Gastroesophageal sphincter (tissue), 4 donors: ENCODE measurements at regions not wholly inside any gene's neighbourhood (a gene's known extent, or its start where the extent isn't known, plus 50 kb on each side); places are given as distances from the start of the nearest gene placed in this dataset.

Experiments used
- ATAC-seq: fragments of 150-250 bp; one replicate; pipeline ENCODE4 v1.9.1; 2016; ENCODE audit warnings: mild to moderate bottlenecking, moderate library complexity
- H3K27ac ChIP-seq, 4 donors: fragments of 200-600 bp; sonication (generic) in 3 of 4; 1 replicate in 3 of 4; 2 replicates in 1 of 4; pipeline ENCODE4 v1.5.1; 2016 to 2019
- H3K27me3 ChIP-seq: fragments of 200-600 bp; sonication (generic); one replicate; pipeline ENCODE4 v1.5.1; 2019
- H3K36me3 ChIP-seq, 2 donors: fragments of 200-600 bp; sonication (generic); one replicate each; pipeline ENCODE4 v1.5.1; 2019; ENCODE audit warnings: control low read depth in 1 of 2
- H3K4me1 ChIP-seq, 3 donors: fragments of 200-600 bp; sonication (generic); 1 replicate in 2 of 3; 2 replicates in 1 of 3; pipeline ENCODE4 v1.5.1; 2016 to 2019; ENCODE audit warnings: control low read depth in 2 of 3
- H3K4me3 ChIP-seq, 2 donors: fragments of 200-600 bp; sonication (generic); one replicate each; pipeline ENCODE4 v1.5.1; 2019; ENCODE audit warnings: mild to moderate bottlenecking in 1 of 2, moderate library complexity in 1 of 2
- H3K9me3 ChIP-seq, 3 donors: fragments of 200-600 bp; sonication (generic); one replicate each; pipeline ENCODE4 v1.5.1; 2017 to 2019; ENCODE audit warnings: control low read depth in 2 of 3
- CTCF ChIP-seq, 4 experiments: fragments of 200-600 bp in 2 of 4; fragments of 450-650 bp in 2 of 4; sonication (generic) in 1 of 4; IDR thresholded peaks; one replicate each; pipeline ENCODE4 v1.5.1; 2017 to 2019; ENCODE audit warnings: antibody characterized with exemption in 4 of 4, mild to moderate bottlenecking in 2 of 4, moderate library complexity in 2 of 4
- EP300 ChIP-seq: sonication (generic); formaldehyde crosslinking; IDR thresholded peaks from one replicate; pipeline ENCODE4 v1.6.1; 2017; ENCODE audit warnings: antibody characterized with exemption, mild to moderate bottlenecking
- POLR2A ChIP-seq, 2 donors: fragments of 450-650 bp; IDR thresholded peaks; one replicate each; pipeline ENCODE4 v1.6.1; 2017; ENCODE audit warnings: antibody characterized with exemption in 2 of 2, mild to moderate bottlenecking in 2 of 2, moderate library complexity in 1 of 2
- POLR2AphosphoS5 ChIP-seq: sonication (generic); formaldehyde crosslinking; IDR thresholded peaks from one replicate; pipeline ENCODE4 v1.6.1; 2017; ENCODE audit warnings: antibody characterized with exemption
- WGBS, 2 donors: methylation state at CpG; one replicate each; pipeline ENCODE4 v1.1.5; 2018; ENCODE audit warnings: low coverage in 1 of 2; 5-methylcytosine and 5-hydroxymethylcytosine counted together

- H3K36me3 ChIP-seq, result no peaks in the 10 kb centered on the region
- no peak for ATAC-seq
- H3K27me3 ChIP-seq, result no peaks in the 10 kb centered on the region
- peaks cover 0 to 5% (median 0%) of the 10 kb centered on the region in 3 donors for H3K9me3 ChIP-seq
- TF ChIP-seq POLR2A (IDR thresholded peaks at IDR 0.05), result no peak
- TF ChIP-seq POLR2AphosphoS5, result no peak
- no peak for TF ChIP-seq EP300
- TF ChIP-seq CTCF (IDR thresholded peaks at IDR 0.05), result no peak
- H3K4me3 ChIP-seq, result no peak overlapping the region
- no peaks in the 10 kb centered on the region for H3K4me1 ChIP-seq
- H3K27ac ChIP-seq, result no peak overlapping the region
- 80% methylated on average over 1 of the region's 2 CpGs; no CpG with 5 or more reads in 1 of the 2 donors for WGBS, 2 donors
Measured at GRCh38 chr2:180494286-180494685, 486.1 kb upstream of the UBE2E3 start.

- TF ChIP-seq CTCF (IDR thresholded peaks at IDR 0.05) (no peak), POLR2A (IDR thresholded peaks at IDR 0.05) (no peak), EP300 (no peak), POLR2AphosphoS5 (no peak)
- H3K27me3 ChIP-seq, result no peaks in the 10 kb centered on the region
- H3K9me3 ChIP-seq, result no peaks in the 10 kb centered on the region
- no peak overlapping the region for H3K27ac ChIP-seq
- H3K4me3 ChIP-seq, result no peak overlapping the region
- no peaks in the 10 kb centered on the region for H3K36me3 ChIP-seq
- H3K4me1 ChIP-seq, result no peaks in the 10 kb centered on the region
- 91 to 100% methylated on average over 4 of the region's 4 CpGs for WGBS, 2 donors
- ATAC-seq, result no peak
Measured at GRCh38 chr2:180482696-180483095, 475.6 kb upstream of the CWC22 start.

- 48 to 81% methylated on average over 1 to 2 of the region's 2 CpGs for WGBS, 2 donors
Measured at GRCh38 chr2:180481998-180482397, 474.9 kb upstream of the CWC22 start.

GRCh38 chr2:180478883-180479282 is 471.8 kb upstream of the CWC22 start:
- Histone ChIP-seq H3K9me3 (no peaks in the 10 kb centered on the region), H3K4me3 (no peak overlapping the region), H3K27me3 (no peaks in the 10 kb centered on the region), H3K27ac (no peak overlapping the region), H3K36me3 (no peaks in the 10 kb centered on the region), H3K4me1 (no peaks in the 10 kb centered on the region)
- no peak for ATAC-seq
- TF ChIP-seq POLR2AphosphoS5, result no peak
- no peak for TF ChIP-seq EP300
- TF ChIP-seq POLR2A (IDR thresholded peaks at IDR 0.05), result no peak
- no peak for TF ChIP-seq CTCF (IDR thresholded peaks at IDR 0.05)

More at GRCh38 chr2:180481998-180482397, 474.9 kb upstream of the CWC22 start:
- H3K4me3 ChIP-seq, result no peak overlapping the region
- no peak for ATAC-seq
- H3K36me3 ChIP-seq, result no peaks in the 10 kb centered on the region
- no peaks in the 10 kb centered on the region for H3K27me3 ChIP-seq
- H3K9me3 ChIP-seq, result no peaks in the 10 kb centered on the region
- no peak for TF ChIP-seq CTCF (IDR thresholded peaks at IDR 0.05)
- no peak overlapping the region for H3K27ac ChIP-seq
- H3K4me1 ChIP-seq, result no peaks in the 10 kb centered on the region

GRCh38 chr2:180474716-180475115 is 467.6 kb upstream of the CWC22 start:
- no peaks in the 10 kb centered on the region for H3K9me3 ChIP-seq
- no peak overlapping the region for H3K4me3 ChIP-seq
- H3K27ac ChIP-seq, result no peak overlapping the region
- H3K36me3 ChIP-seq, result no peaks in the 10 kb centered on the region
- no peak for ATAC-seq
- TF ChIP-seq POLR2AphosphoS5 (no peak), CTCF (IDR thresholded peaks at IDR 0.05) (no peak), POLR2A (IDR thresholded peaks at IDR 0.05) (no peak), EP300 (no peak)
- H3K4me1 ChIP-seq, result no peaks in the 10 kb centered on the region
- H3K27me3 ChIP-seq, result no peaks in the 10 kb centered on the region
